ENCODE measurements at regions not wholly inside any gene's neighbourhood (a gene's known extent, or its start where the extent isn't known, plus 50 kb on each side); places are given as distances from the start of the nearest gene placed in this dataset.

GRCh38 chr10:113239566-113240350 is 289.7 kb downstream of the TCF7L2 start:
- no peak for TF ChIP-seq CTCF (IDR thresholded peaks at IDR 0.05; ENCODE audit: low read length)
- TF ChIP-seq EZH2 (optimal IDR thresholded peaks at IDR 0.05; ENCODE audit: low read depth, low read length), result no peak

All from MM.1S (cell line).